HuH-7 (cell line): ENCODE measurements at regions not wholly inside any gene's neighbourhood (a gene's known extent, or its start where the extent isn't known, plus 50 kb on each side); places are given as distances from the start of the nearest gene placed in this dataset.

Source experiments
- DNase-seq: peaks from one replicate; pipeline ENCODE4 v3.0.0; 2011; ENCODE audit warnings: low spot score

GRCh38 chr13:29654843-29655547 is 59.5 kb upstream of the SLC7A1 start:
- DNase-seq: no peak

GRCh38 chr13:29654384-29654783 is 58.9 kb upstream of the SLC7A1 start:
- no peak for DNase-seq

- no peak for DNase-seq
Observed at GRCh38 chr13:29648760-29649159, 53.3 kb upstream of the SLC7A1 start.
